ENCODE measurements at regions not wholly inside any gene's neighbourhood (a gene's known extent, or its start where the extent isn't known, plus 50 kb on each side); places are given as distances from the start of the nearest gene placed in this dataset.

GRCh38 chr11:45361551-45361950 is 75.4 kb upstream of the SYT13 start:
- TF ChIP-seq ZNF384 (IDR thresholded peaks at IDR 0.05): no peak
- TF ChIP-seq SP1 (IDR thresholded peaks at IDR 0.05): no peak
- no peak for TF ChIP-seq FOXA1 (IDR thresholded peaks at IDR 0.05)
- no peak for TF ChIP-seq FOXM1 (IDR thresholded peaks at IDR 0.05; ENCODE audit: borderline replicate concordance)
- TF ChIP-seq NFRKB (IDR thresholded peaks at IDR 0.05): no peak
- no peak for TF ChIP-seq FOXK2 (IDR thresholded peaks at IDR 0.05)
- no peak for TF ChIP-seq TARDBP (IDR thresholded peaks at IDR 0.05)
- TF ChIP-seq SUZ12 (IDR thresholded peaks at IDR 0.05): no peak
- TF ChIP-seq ARNT (IDR thresholded peaks at IDR 0.05): no peak
- TF ChIP-seq LEF1 (IDR thresholded peaks at IDR 0.05; ENCODE audit: borderline replicate concordance): no peak
- no peak for TF ChIP-seq ELF4 (IDR thresholded peaks at IDR 0.05)
